MM.1S (cell line): ENCODE measurements at regions not wholly inside any gene's neighbourhood (a gene's known extent, or its start where the extent isn't known, plus 50 kb on each side); places are given as distances from the start of the nearest gene placed in this dataset.

ENCODE experiments used
- DNase-seq: peaks from one replicate; pipeline ENCODE4 v3.0.0-alpha.2; 2015
- H2AFZ ChIP-seq: fragments of 300-600 bp; sonication (generic); 2 replicates; pipeline ENCODE4 v1.6.0; 2016; ENCODE audit warnings: antibody characterized with exemption, low read length
- H3F3A ChIP-seq: fragments of 300-600 bp; sonication (generic); 2 replicates; pipeline ENCODE4 v1.6.1; 2016; ENCODE audit warnings: mild to moderate bottlenecking, antibody characterized with exemption, low read length, moderate library complexity, mixed read lengths; ENCODE audit not compliant: insufficient read depth
- H3K27ac ChIP-seq: fragments of 300-600 bp; sonication (generic); 2 replicates; pipeline ENCODE4 v1.5.1; 2016; ENCODE audit warnings: mild to moderate bottlenecking, low read length
- H3K27me3 ChIP-seq: fragments of 300-600 bp; sonication (generic); replicated peaks from 2 replicates; pipeline ENCODE4 v1.6.0; 2016; ENCODE audit warnings: low read length; ENCODE audit not compliant: insufficient read depth
- H3K36me3 ChIP-seq: fragments of 300-600 bp; sonication (generic); replicated peaks from 2 replicates; pipeline ENCODE4 v1.6.1; 2016; ENCODE audit warnings: mild to moderate bottlenecking, low read length, mixed read lengths; ENCODE audit not compliant: insufficient read depth
- H3K4me1 ChIP-seq: fragments of 300-600 bp; sonication (generic); 2 replicates; pipeline ENCODE4 v1.6.1; 2016; ENCODE audit warnings: low read length, mixed read lengths
- H3K4me2 ChIP-seq: fragments of 300-600 bp; sonication (generic); 2 replicates; pipeline ENCODE4 v1.6.0; 2016; ENCODE audit warnings: low read depth, low read length
- H3K4me3 ChIP-seq: fragments of 300-600 bp; sonication (generic); 2 replicates; pipeline ENCODE4 v1.5.1; 2016; ENCODE audit warnings: low read length, mixed read lengths
- H3K79me2 ChIP-seq: fragments of 300-600 bp; sonication (generic); 2 replicates; pipeline ENCODE4 v1.6.1; 2016; ENCODE audit warnings: mixed run types, low read length, mixed read lengths
- H3K9ac ChIP-seq: fragments of 300-600 bp; sonication (generic); 2 replicates; pipeline ENCODE4 v1.6.1; 2016; ENCODE audit warnings: low read length, mixed read lengths
- H3K9me2 ChIP-seq: fragments of 300-600 bp; sonication (generic); replicated peaks from 2 replicates; pipeline ENCODE4 v1.6.1; 2016; ENCODE audit warnings: mild to moderate bottlenecking, low read length, mixed read lengths; ENCODE audit not compliant: insufficient read depth
- H3K9me3 ChIP-seq: fragments of 300-600 bp; sonication (generic); replicated peaks from 2 replicates; pipeline ENCODE4 v1.6.1; 2016; ENCODE audit warnings: mild to moderate bottlenecking, low read length, mixed read lengths; ENCODE audit not compliant: insufficient read depth
- H4K20me1 ChIP-seq: fragments of 300-600 bp; sonication (generic); 2 replicates; pipeline ENCODE4 v1.6.1; 2016; ENCODE audit warnings: mild to moderate bottlenecking, low read length, moderate library complexity, mixed read lengths; ENCODE audit not compliant: insufficient read depth
- CTCF ChIP-seq: fragments of 300-600 bp; sonication (generic); IDR thresholded peaks from 2 replicates; pipeline ENCODE4 v1.5.1; 2016; ENCODE audit warnings: antibody characterized with exemption, low read length, mixed read lengths
- EZH2 ChIP-seq: fragments of 300-600 bp; sonication (generic); optimal IDR thresholded peaks from 2 replicates; pipeline ENCODE3; 2017; ENCODE audit warnings: low read depth, mild to moderate bottlenecking, antibody characterized with exemption, low read length, mixed read lengths
- EZH2phosphoT487 ChIP-seq: fragments of 300-600 bp; sonication (generic); IDR thresholded peaks from 2 replicates; pipeline ENCODE4 v1.6.1; 2018; ENCODE audit warnings: antibody characterized with exemption, low read length

DNA sequence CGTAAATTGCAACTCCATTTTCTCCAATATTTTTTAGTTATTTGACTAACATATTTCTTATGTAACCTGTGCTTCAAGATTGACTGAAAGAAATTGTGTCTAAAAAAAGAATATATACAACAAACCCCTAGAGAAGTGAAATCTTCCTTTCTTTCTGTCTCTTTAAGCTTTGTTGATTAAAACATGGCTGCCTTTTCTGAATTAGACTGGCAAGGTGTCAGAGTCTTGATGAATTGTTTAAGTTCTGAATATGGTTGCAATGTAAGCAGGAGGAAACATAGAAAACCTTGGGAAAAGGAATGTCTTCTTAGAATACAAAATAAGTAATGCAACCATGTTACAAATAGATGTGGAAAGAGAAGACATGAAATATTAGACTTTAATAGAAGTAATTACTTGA is 209.8 kb upstream of the CTNND2 start:
- no peaks in the 10 kb centered on the region for H3K79me2 ChIP-seq
- H2AFZ ChIP-seq: no peak overlapping the region
- H3K36me3 ChIP-seq: no peaks in the 10 kb centered on the region
- H3K9ac ChIP-seq: no peak overlapping the region
- no peaks in the 10 kb centered on the region for H3F3A ChIP-seq
- no peaks in the 10 kb centered on the region for H3K9me2 ChIP-seq
- H3K27ac ChIP-seq: no peak overlapping the region
- H3K4me1 ChIP-seq: no peaks in the 10 kb centered on the region
- H3K4me3 ChIP-seq: no peak overlapping the region
- DNase-seq: no peak
- no peak overlapping the region for H3K4me2 ChIP-seq
- no peaks in the 10 kb centered on the region for H3K9me3 ChIP-seq
- H3K27me3 ChIP-seq: no peaks in the 10 kb centered on the region
- H4K20me1 ChIP-seq: no peaks in the 10 kb centered on the region
- TF ChIP-seq EZH2 (no peak), CTCF (no peak), EZH2phosphoT487 (no peak)

GRCh38 chr5:12113062-12113461 is 208.8 kb upstream of the CTNND2 start:
- Histone ChIP-seq H3K9ac (no peak overlapping the region), H3F3A (no peaks in the 10 kb centered on the region), H3K4me2 (no peak overlapping the region), H3K9me3 (no peaks in the 10 kb centered on the region), H3K4me1 (no peaks in the 10 kb centered on the region), H3K36me3 (no peaks in the 10 kb centered on the region), H3K9me2 (no peaks in the 10 kb centered on the region), H3K4me3 (no peak overlapping the region), H3K27ac (no peak overlapping the region), H3K79me2 (no peaks in the 10 kb centered on the region), H4K20me1 (no peaks in the 10 kb centered on the region), H3K27me3 (no peaks in the 10 kb centered on the region), H2AFZ (no peak overlapping the region)
- DNase-seq: no peak
- no peak for TF ChIP-seq CTCF
- TF ChIP-seq EZH2: no peak
- TF ChIP-seq EZH2phosphoT487: no peak

- Histone ChIP-seq H3K27ac (no peak overlapping the region), H3F3A (no peaks in the 10 kb centered on the region)
Measured at GRCh38 chr5:12111261-12111660, 207.0 kb upstream of the CTNND2 start.

More at GRCh38 chr5:12111261-12111660, 207.0 kb upstream of the CTNND2 start:
- DNase-seq: no peak
- Histone ChIP-seq H3K9me2 (no peaks in the 10 kb centered on the region), H3K4me3 (no peak overlapping the region), H3K4me2 (no peak overlapping the region), H2AFZ (no peak overlapping the region), H4K20me1 (no peaks in the 10 kb centered on the region), H3K36me3 (no peaks in the 10 kb centered on the region), H3K27me3 (no peaks in the 10 kb centered on the region), H3K9me3 (no peaks in the 10 kb centered on the region), H3K4me1 (no peaks in the 10 kb centered on the region), H3K79me2 (no peaks in the 10 kb centered on the region), H3K9ac (no peak overlapping the region)
- TF ChIP-seq EZH2phosphoT487: no peak
- TF ChIP-seq CTCF: no peak
- TF ChIP-seq EZH2: no peak
